HepG2 (cell line): ENCODE measurements at regions not wholly inside any gene's neighbourhood (a gene's known extent, or its start where the extent isn't known, plus 50 kb on each side); places are given as distances from the start of the nearest gene placed in this dataset.

Source experiments
- ATAC-seq: fragments of 200-7000 bp; cut with Tn5 transposase; 3 replicates; pipeline ENCODE4 v1.9.1; 2020; ENCODE audit warnings: mild to moderate bottlenecking, moderate library complexity
- BruUV-seq: library from RNA; stranded (reverse); fragments of 400-500 nt; replicated peaks from 2 replicates; lab custom pipeline; 2021; lab: Mats Ljungman, UMichigan
- CTCF ChIA-PET: fragments of 300-600 bp; formaldehyde crosslinking; extraction: SDS; loops from one replicate; lab custom pipeline; 2021; ENCODE audit warnings: low total read pairs, inconsistent platforms, low intra/inter-chr PET ratio; lab: Yijun Ruan, JAX
- POLR2A ChIA-PET: fragments of 350-600 bp; sonication (Branson Sonifier 250); formaldehyde crosslinking; loops from one replicate; lab custom pipeline; 2020; ENCODE audit warnings: antibody characterized with exemption, inconsistent platforms; lab: Yijun Ruan, JAX
- DNase-seq: peaks from one replicate; pipeline ENCODE4 v3.0.0-alpha.2; 2015; ENCODE audit warnings: low spot score
- FAIRE-seq: peaks from 3 replicates; lab custom pipeline; 2011; peaks lifted over from hg19 to GRCh38; lab: Jason Lieb, UNC
- H2AFZ ChIP-seq: one replicate; pipeline ENCODE4 v1.6.1; 2011; ENCODE audit warnings: low read length, inconsistent platforms
- H3K27ac ChIP-seq: fragments of 300-600 bp; 3 replicates; pipeline ENCODE4 v1.8.0; 2011; ENCODE audit warnings: mixed run types, mild to moderate bottlenecking, mixed read lengths, low read length, inconsistent platforms; ENCODE audit not compliant: insufficient read depth; ENCODE audit errors: extremely low read length
- H3K27me3 ChIP-seq, 2 experiments: fragments of 200-600 bp in 1 of 2; 2 replicates in 1 of 2; 3 replicates in 1 of 2; pipeline versions ENCODE4 v1.6.0 to v1.8.0; 2011; ENCODE audit warnings: low read length in 2 of 2, mild to moderate bottlenecking in 2 of 2, moderate library complexity in 2 of 2, inconsistent platforms in 1 of 2; ENCODE audit not compliant: insufficient read depth in 2 of 2, control insufficient read depth in 1 of 2
- H3K36me3 ChIP-seq, 2 experiments: fragments of 200-600 bp in 1 of 2; replicated peaks in 1 of 2; 2 replicates in 1 of 2; 3 replicates in 1 of 2; pipeline versions ENCODE4 v1.5.1 to v1.8.0; 2011; ENCODE audit warnings: low read length in 2 of 2, inconsistent platforms in 1 of 2; ENCODE audit not compliant: insufficient read depth in 2 of 2, control insufficient read depth in 1 of 2
- H3K4me1 ChIP-seq: 2 replicates; pipeline ENCODE4 v1.5.1; 2012; ENCODE audit warnings: low read length, inconsistent platforms; ENCODE audit not compliant: insufficient read depth
- H3K4me2 ChIP-seq: 2 replicates; pipeline ENCODE4 v1.6.0; 2011; ENCODE audit warnings: low read depth, low read length, inconsistent platforms
- H3K4me3 ChIP-seq, 3 experiments: fragments of 200-600 bp in 1 of 3; sonication (generic), shearing (Covaris generic) in 1 of 3; replicated peaks in 1 of 3; 2 replicates each; pipeline ENCODE4 v1.5.1; 2011 to 2016; ENCODE audit warnings: low read length in 3 of 3, inconsistent platforms in 2 of 3, low read depth in 2 of 3, mild to moderate bottlenecking in 2 of 3, control low read depth in 1 of 3, mixed read lengths in 1 of 3; ENCODE audit not compliant: insufficient read depth in 1 of 3
- H3K79me2 ChIP-seq: one replicate; pipeline ENCODE4 v1.6.1; 2011; ENCODE audit warnings: low read length, inconsistent platforms; ENCODE audit not compliant: insufficient read depth
- H3K9ac ChIP-seq: 2 replicates; pipeline ENCODE4 v1.6.0; 2011; ENCODE audit warnings: mild to moderate bottlenecking, low read depth, low read length, inconsistent platforms; ENCODE audit not compliant: insufficient read depth
- H3K9me3 ChIP-seq: 2 replicates; pipeline ENCODE4 v1.5.1; 2012; ENCODE audit warnings: mild to moderate bottlenecking, low read length
- H4K20me1 ChIP-seq: 2 replicates; pipeline ENCODE4 v1.6.0; 2011; ENCODE audit warnings: inconsistent platforms, mild to moderate bottlenecking, low read length, moderate library complexity; ENCODE audit not compliant: insufficient read depth
- AHR ChIP-seq: IDR thresholded peaks from 2 replicates; pipeline ENCODE4 v1.6.1; 2018; ENCODE audit warnings: missing genetic modification reagents, missing compliant biosample characterization
- E2F2 ChIP-seq: sonication (generic); formaldehyde crosslinking; IDR thresholded peaks from 2 replicates; pipeline ENCODE4 v1.4.0; 2020; ENCODE audit warnings: missing genetic modification reagents, borderline replicate concordance
- FLYWCH1 ChIP-seq: sonication (generic); formaldehyde crosslinking; IDR thresholded peaks from 2 replicates; pipeline ENCODE4 v1.8.1; 2023; ENCODE audit warnings: mild to moderate bottlenecking, missing genetic modification reagents
- HDAC2 ChIP-seq: sonication (generic); formaldehyde crosslinking; IDR thresholded peaks from 2 replicates; pipeline ENCODE4 v1.4.0; 2020; ENCODE audit warnings: missing genetic modification reagents
- HNRNPUL1 ChIP-seq: fragments of 200-400 bp; formaldehyde crosslinking; IDR thresholded peaks from 2 replicates; pipeline ENCODE4 v1.6.1; 2017; ENCODE audit warnings: low read depth, mild to moderate bottlenecking, low read length, moderate library complexity
- MXD4 ChIP-seq: IDR thresholded peaks from 2 replicates; pipeline ENCODE4 v1.6.1; 2016; ENCODE audit warnings: mild to moderate bottlenecking, missing biosample characterization, missing genetic modification reagents
- NFKBIZ ChIP-seq: IDR thresholded peaks from 2 replicates; pipeline ENCODE4 v1.6.1; 2018; ENCODE audit warnings: missing genetic modification reagents, missing compliant biosample characterization
- SMAD3 ChIP-seq: sonication (generic); formaldehyde crosslinking; IDR thresholded peaks from 2 replicates; pipeline ENCODE4 v1.4.0; 2020; ENCODE audit warnings: missing genetic modification reagents
- SNAPC2 ChIP-seq: sonication (generic); formaldehyde crosslinking; IDR thresholded peaks from 2 replicates; pipeline ENCODE4 v1.8.1; 2022; ENCODE audit warnings: mild to moderate bottlenecking, missing genetic modification reagents
- ZNF264 ChIP-seq: sonication (generic); formaldehyde crosslinking; IDR thresholded peaks from 2 replicates; pipeline ENCODE4 v1.4.0; 2020; ENCODE audit warnings: missing genetic modification reagents
- ZNF598 ChIP-seq: sonication (generic); formaldehyde crosslinking; IDR thresholded peaks from 2 replicates; pipeline ENCODE4 v1.5.1; 2020; ENCODE audit warnings: mild to moderate bottlenecking, missing genetic modification reagents, borderline replicate concordance
- WGBS: methylation state at CpG from one replicate; pipeline ENCODE4 v1.1.6; 2017; ENCODE audit warnings: low lambda C conversion rate; 5-methylcytosine and 5-hydroxymethylcytosine counted together
- in situ Hi-C: cut with HindIII; loops from 2 replicates; pipeline ENCODE4 v1.10.0; 2017; ENCODE audit warnings: low pct_unique_long_range_greater_than_20kb; ENCODE audit not compliant: extremely low pct_ligation_motif_present
- intact Hi-C: fragments of 100-400 bp; cut with micrococcal nuclease; formaldehyde crosslinking; loops from one replicate; pipeline ENCODE4 v1.10.0; 2022; ENCODE audit not compliant: unreplicated experiment
- TF ChIP-seq, protein P1 (sequence below): sonication (generic); formaldehyde crosslinking; IDR thresholded peaks from 2 replicates; pipeline ENCODE4 v1.4.0; 2020; ENCODE audit warnings: mild to moderate bottlenecking, missing genetic modification reagents
- TF ChIP-seq, protein P2 (sequence below): sonication (generic); formaldehyde crosslinking; IDR thresholded peaks from 2 replicates; pipeline ENCODE4 v1.5.0; 2020; ENCODE audit warnings: mild to moderate bottlenecking, missing genetic modification reagents, borderline replicate concordance

GRCh38 chr13:111900390-111901131 is 166.4 kb upstream of the SOX1 start:
- TF ChIP-seq ZNF264 (CRISPR knock-in tag) (no peak), ZNF598 (CRISPR knock-in tag) (no peak), SMAD3 (no peak), HDAC2 (CRISPR knock-in tag) (no peak), HNRNPUL1 (no peak), MXD4 (CRISPR knock-in tag) (no peak), FLYWCH1 (CRISPR knock-in tag) (no peak), AHR (CRISPR knock-in tag) (no peak), NFKBIZ (CRISPR knock-in tag) (no peak), E2F2 (CRISPR knock-in tag) (no peak), SNAPC2 (CRISPR knock-in tag) (no peak)
- TF ChIP-seq, protein P1, sequence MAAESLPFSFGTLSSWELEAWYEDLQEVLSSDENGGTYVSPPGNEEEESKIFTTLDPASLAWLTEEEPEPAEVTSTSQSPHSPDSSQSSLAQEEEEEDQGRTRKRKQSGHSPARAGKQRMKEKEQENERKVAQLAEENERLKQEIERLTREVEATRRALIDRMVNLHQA (CRISPR knock-in tag): no peak
- TF ChIP-seq, protein P2, sequence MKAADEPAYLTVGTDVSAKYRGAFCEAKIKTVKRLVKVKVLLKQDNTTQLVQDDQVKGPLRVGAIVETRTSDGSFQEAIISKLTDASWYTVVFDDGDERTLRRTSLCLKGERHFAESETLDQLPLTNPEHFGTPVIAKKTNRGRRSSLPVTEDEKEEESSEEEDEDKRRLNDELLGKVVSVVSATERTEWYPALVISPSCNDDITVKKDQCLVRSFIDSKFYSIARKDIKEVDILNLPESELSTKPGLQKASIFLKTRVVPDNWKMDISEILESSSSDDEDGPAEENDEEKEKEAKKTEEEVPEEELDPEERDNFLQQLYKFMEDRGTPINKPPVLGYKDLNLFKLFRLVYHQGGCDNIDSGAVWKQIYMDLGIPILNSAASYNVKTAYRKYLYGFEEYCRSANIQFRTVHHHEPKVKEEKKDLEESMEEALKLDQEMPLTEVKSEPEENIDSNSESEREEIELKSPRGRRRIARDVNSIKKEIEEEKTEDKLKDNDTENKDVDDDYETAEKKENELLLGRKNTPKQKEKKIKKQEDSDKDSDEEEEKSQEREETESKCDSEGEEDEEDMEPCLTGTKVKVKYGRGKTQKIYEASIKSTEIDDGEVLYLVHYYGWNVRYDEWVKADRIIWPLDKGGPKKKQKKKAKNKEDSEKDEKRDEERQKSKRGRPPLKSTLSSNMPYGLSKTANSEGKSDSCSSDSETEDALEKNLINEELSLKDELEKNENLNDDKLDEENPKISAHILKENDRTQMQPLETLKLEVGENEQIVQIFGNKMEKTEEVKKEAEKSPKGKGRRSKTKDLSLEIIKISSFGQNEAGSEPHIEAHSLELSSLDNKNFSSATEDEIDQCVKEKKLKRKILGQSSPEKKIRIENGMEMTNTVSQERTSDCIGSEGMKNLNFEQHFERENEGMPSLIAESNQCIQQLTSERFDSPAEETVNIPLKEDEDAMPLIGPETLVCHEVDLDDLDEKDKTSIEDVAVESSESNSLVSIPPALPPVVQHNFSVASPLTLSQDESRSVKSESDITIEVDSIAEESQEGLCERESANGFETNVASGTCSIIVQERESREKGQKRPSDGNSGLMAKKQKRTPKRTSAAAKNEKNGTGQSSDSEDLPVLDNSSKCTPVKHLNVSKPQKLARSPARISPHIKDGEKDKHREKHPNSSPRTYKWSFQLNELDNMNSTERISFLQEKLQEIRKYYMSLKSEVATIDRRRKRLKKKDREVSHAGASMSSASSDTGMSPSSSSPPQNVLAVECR (CRISPR knock-in tag): no peak
- TF ChIP-seq, all 625 proteins: peak for 0
- ChIA-PET CTCF (no interaction called here), POLR2A (no interaction called here)
- intact Hi-C loops: no loop called here
- H3K4me1 ChIP-seq: no peaks in the 10 kb centered on the region
- H3K27me3 ChIP-seq: peaks cover 2 to 55% of the 10 kb centered on the region in 2 experiments; a peak in 3 of 5 replicates
- BruUV-seq: no TSS peak
- H3K9me3 ChIP-seq: no peaks in the 10 kb centered on the region
- no peaks in the 10 kb centered on the region for H4K20me1 ChIP-seq
- ATAC-seq (no peak), DNase-seq (no peak), FAIRE-seq (no peak)
- no peak overlapping the region for H2AFZ ChIP-seq
- no peak overlapping the region for H3K4me2 ChIP-seq
- in situ Hi-C loops: no loop called here
- no peaks in the 10 kb centered on the region for H3K79me2 ChIP-seq
- no peak overlapping the region for H3K27ac ChIP-seq
- H3K4me3 ChIP-seq: no peak overlapping the region
- no peak overlapping the region for H3K9ac ChIP-seq
- 31% methylated on average over 11 of the region's 26 CpGs for WGBS
- H3K36me3 ChIP-seq: no peaks in the 10 kb centered on the region
